ENCODE measurements at regions not wholly inside any gene's neighbourhood (a gene's known extent, or its start where the extent isn't known, plus 50 kb on each side); places are given as distances from the start of the nearest gene placed in this dataset.
A peak's percentile ranks its signal among the peaks of the same experiment; 100 is the strongest.

DNA sequence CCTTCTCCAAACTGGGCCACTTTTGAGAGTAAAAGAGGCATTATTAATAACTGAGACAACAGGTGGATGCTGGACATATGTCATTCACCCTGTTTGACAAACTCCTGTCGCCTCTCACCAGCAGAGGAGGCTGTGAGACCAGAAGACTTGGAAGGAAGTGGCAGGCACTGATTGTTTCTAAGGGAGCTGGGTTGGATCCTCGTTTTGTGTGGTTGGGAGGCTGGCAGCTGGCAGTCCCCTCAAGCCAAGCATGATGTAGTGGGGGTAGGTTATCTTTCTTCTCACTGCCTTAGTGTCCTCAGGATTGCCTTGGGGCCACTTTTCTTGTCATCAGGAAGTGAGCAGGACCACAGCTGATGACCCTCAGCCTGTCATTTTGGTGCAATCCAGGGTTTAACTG lies 86.5 kb upstream of the KCNJ15 start:
- TF ChIP-seq CTCF (conservative IDR thresholded peaks at IDR 0.05; ENCODE audit: low read length) (no peak), EZH2phosphoT487 (IDR thresholded peaks at IDR 0.05; ENCODE audit: borderline replicate concordance, low read depth, low read length) (no peak)
- no peaks in the 10 kb centered on the region for H3K9me2 ChIP-seq (ENCODE audit: insufficient read depth, low read length)
- H3K4me3 ChIP-seq (ENCODE audit: low read depth, low read length, poor library complexity, severe bottlenecking), result no peak overlapping the region
- BruUV-seq (replicated peaks), result no TSS peak
- no peak overlapping the region for H3K4me2 ChIP-seq (ENCODE audit: low read length)
- intact Hi-C loops (cut with micrococcal nuclease; ENCODE audit: unreplicated experiment), result no loop called here
- H3K79me2 ChIP-seq (ENCODE audit: insufficient read depth, low read depth, low read length), result no peaks in the 10 kb centered on the region
- no peak overlapping the region for H3K27ac ChIP-seq (ENCODE audit: low read depth, low read length, poor library complexity, severe bottlenecking)
- H3K36me3 ChIP-seq (ENCODE audit: insufficient read depth, low read length), result no peaks in the 10 kb centered on the region
- H3K9me3 ChIP-seq (ENCODE audit: low read length), result no peaks in the 10 kb centered on the region
- POLR2A ChIA-PET, result interaction anchor here (0.6 kb wide), 1 partner anchor 274 kb away, joined by 4 read pairs; no protein-coding TSS in a partner anchor
- no peak overlapping the region for H2AFZ ChIP-seq (ENCODE audit: low read length)
- H4K20me1 ChIP-seq (ENCODE audit: insufficient read depth, low read length), result no peaks in the 10 kb centered on the region
- CTCF ChIA-PET (ENCODE audit: unreplicated experiment), result no interaction called here
- H3K4me1 ChIP-seq (ENCODE audit: insufficient read depth, low read length, poor library complexity, severe bottlenecking), result no peaks in the 10 kb centered on the region
- no peak for DNase-seq (ENCODE audit: low spot score)

- H3K36me3 ChIP-seq (ENCODE audit: insufficient read depth, low read length), result no peaks in the 10 kb centered on the region
- DNase-seq (ENCODE audit: low spot score), result no peak
- no peak overlapping the region for H3K4me3 ChIP-seq (ENCODE audit: low read depth, low read length, poor library complexity, severe bottlenecking)
- H3K79me2 ChIP-seq (ENCODE audit: insufficient read depth, low read depth, low read length), result no peaks in the 10 kb centered on the region
- TF ChIP-seq CTCF (conservative IDR thresholded peaks at IDR 0.05; ENCODE audit: low read length) (0 out of 2 replicates have a peak, but pooled peaks have one; percentile 10), EZH2phosphoT487 (IDR thresholded peaks at IDR 0.05; ENCODE audit: borderline replicate concordance, low read depth, low read length) (no peak)
- H3K4me2 ChIP-seq (ENCODE audit: low read length), result no peak overlapping the region
- CTCF ChIA-PET (ENCODE audit: unreplicated experiment), result no interaction called here
- no peak overlapping the region for H2AFZ ChIP-seq (ENCODE audit: low read length)
- no peaks in the 10 kb centered on the region for H3K9me3 ChIP-seq (ENCODE audit: low read length)
- H4K20me1 ChIP-seq (ENCODE audit: insufficient read depth, low read length), result no peaks in the 10 kb centered on the region
- intact Hi-C loops (cut with micrococcal nuclease; ENCODE audit: unreplicated experiment), result no loop called here
- POLR2A ChIA-PET, result interaction anchor here (0.6 kb wide), 2 partner anchors 273 to 547 kb away, joined by 3 to 4 read pairs; no protein-coding TSS in a partner anchor
- H3K4me1 ChIP-seq (ENCODE audit: insufficient read depth, low read length, poor library complexity, severe bottlenecking), result no peaks in the 10 kb centered on the region
- no peak overlapping the region for H3K27ac ChIP-seq (ENCODE audit: low read depth, low read length, poor library complexity, severe bottlenecking)
- H3K9me2 ChIP-seq (ENCODE audit: insufficient read depth, low read length), result no peaks in the 10 kb centered on the region
- BruUV-seq (replicated peaks), result no TSS peak
These were observed 85.8 kb upstream of the KCNJ15 start for GRCh38 chr21:38170704-38171682.

Data from OCI-LY7 (cell line).